ENCODE measurements at regions not wholly inside any gene's neighbourhood (a gene's known extent, or its start where the extent isn't known, plus 50 kb on each side); places are given as distances from the start of the nearest gene placed in this dataset.

DNA sequence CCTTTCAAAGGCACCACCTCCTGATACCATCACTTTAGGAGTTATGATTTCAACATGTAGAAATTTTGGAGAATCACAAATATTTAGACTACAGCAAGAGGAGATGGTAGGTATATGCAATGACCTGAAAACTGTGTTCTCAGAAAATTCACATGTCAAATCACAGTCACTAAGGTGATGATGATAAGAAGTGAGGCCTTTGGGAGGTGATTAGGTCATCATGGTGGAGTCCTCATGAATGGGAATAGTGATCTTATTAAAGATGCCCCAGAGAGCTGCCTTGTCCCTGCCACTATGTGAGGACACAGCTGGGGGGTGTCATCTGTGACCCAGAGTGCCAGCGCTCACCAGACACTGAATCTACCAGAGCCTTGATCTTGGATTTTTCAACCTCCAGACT, 513.5 kb upstream of the TUSC1 start:
- TF ChIP-seq, protein P1, sequence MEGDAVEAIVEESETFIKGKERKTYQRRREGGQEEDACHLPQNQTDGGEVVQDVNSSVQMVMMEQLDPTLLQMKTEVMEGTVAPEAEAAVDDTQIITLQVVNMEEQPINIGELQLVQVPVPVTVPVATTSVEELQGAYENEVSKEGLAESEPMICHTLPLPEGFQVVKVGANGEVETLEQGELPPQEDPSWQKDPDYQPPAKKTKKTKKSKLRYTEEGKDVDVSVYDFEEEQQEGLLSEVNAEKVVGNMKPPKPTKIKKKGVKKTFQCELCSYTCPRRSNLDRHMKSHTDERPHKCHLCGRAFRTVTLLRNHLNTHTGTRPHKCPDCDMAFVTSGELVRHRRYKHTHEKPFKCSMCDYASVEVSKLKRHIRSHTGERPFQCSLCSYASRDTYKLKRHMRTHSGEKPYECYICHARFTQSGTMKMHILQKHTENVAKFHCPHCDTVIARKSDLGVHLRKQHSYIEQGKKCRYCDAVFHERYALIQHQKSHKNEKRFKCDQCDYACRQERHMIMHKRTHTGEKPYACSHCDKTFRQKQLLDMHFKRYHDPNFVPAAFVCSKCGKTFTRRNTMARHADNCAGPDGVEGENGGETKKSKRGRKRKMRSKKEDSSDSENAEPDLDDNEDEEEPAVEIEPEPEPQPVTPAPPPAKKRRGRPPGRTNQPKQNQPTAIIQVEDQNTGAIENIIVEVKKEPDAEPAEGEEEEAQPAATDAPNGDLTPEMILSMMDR (IDR thresholded peaks at IDR 0.05; ENCODE audit: insufficient read depth, low read length) = no peak
- TF ChIP-seq, protein P2, sequence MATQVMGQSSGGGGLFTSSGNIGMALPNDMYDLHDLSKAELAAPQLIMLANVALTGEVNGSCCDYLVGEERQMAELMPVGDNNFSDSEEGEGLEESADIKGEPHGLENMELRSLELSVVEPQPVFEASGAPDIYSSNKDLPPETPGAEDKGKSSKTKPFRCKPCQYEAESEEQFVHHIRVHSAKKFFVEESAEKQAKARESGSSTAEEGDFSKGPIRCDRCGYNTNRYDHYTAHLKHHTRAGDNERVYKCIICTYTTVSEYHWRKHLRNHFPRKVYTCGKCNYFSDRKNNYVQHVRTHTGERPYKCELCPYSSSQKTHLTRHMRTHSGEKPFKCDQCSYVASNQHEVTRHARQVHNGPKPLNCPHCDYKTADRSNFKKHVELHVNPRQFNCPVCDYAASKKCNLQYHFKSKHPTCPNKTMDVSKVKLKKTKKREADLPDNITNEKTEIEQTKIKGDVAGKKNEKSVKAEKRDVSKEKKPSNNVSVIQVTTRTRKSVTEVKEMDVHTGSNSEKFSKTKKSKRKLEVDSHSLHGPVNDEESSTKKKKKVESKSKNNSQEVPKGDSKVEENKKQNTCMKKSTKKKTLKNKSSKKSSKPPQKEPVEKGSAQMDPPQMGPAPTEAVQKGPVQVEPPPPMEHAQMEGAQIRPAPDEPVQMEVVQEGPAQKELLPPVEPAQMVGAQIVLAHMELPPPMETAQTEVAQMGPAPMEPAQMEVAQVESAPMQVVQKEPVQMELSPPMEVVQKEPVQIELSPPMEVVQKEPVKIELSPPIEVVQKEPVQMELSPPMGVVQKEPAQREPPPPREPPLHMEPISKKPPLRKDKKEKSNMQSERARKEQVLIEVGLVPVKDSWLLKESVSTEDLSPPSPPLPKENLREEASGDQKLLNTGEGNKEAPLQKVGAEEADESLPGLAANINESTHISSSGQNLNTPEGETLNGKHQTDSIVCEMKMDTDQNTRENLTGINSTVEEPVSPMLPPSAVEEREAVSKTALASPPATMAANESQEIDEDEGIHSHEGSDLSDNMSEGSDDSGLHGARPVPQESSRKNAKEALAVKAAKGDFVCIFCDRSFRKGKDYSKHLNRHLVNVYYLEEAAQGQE (IDR thresholded peaks at IDR 0.05; ENCODE audit: insufficient replicate concordance, low read depth) = no peak
- TF ChIP-seq POLR2AphosphoS5 (IDR thresholded peaks at IDR 0.05; ENCODE audit: low read depth) (no peak), GABPA (IDR thresholded peaks at IDR 0.05; ENCODE audit: low read depth) (no peak)
